ENCODE measurements at regions not wholly inside any gene's neighbourhood (a gene's known extent, or its start where the extent isn't known, plus 50 kb on each side); places are given as distances from the start of the nearest gene placed in this dataset.

DNA sequence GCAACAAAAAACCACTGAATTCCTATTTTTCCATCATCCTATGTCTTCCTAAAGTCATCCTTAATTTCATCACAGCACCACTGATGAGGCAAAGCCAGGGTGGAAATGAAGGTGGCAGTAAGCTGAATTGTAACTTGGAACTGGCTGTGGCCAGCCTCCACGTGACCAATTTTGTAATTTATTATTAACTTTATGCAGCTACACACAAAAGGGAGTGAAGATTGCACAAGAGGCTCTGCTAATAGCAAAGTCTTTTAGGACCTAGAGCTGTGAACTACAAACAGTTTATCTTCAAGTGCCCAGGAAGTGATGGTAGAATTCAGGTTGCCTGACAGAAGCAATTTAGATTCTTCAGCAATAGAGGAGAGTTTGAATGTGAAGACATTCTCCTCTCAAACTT, 176.4 kb downstream of the CCDC71L start:
- intact Hi-C loops (cut with micrococcal nuclease) = no loop called here
- H3K9me3 ChIP-seq (replicated peaks in 1 of 2; ENCODE audit: control insufficient read depth in 1 of 2, insufficient read depth in 1 of 2, low read length in 2 of 2) = no peaks in the 10 kb centered on the region
- no peak overlapping the region for H3K9ac ChIP-seq (ENCODE audit: insufficient read depth, low read length, poor library complexity, severe bottlenecking)
- no peaks in the 10 kb centered on the region for H3K27me3 ChIP-seq (ENCODE audit: control insufficient read depth in 2 of 2, insufficient read depth in 2 of 2, low read length in 2 of 2)
- no peaks in the 10 kb centered on the region for H3K4me1 ChIP-seq (ENCODE audit: control insufficient read depth in 1 of 2, insufficient read depth in 2 of 2, low read length in 2 of 2)
- H3K27ac ChIP-seq (ENCODE audit: low read depth in 1 of 2, low read length in 2 of 2) = no peak overlapping the region
- no peak overlapping the region for H2AFZ ChIP-seq (ENCODE audit: insufficient read depth, low read depth, low read length, poor library complexity, severe bottlenecking)
- Mint-ChIP-seq H3K36me3 (no peaks in the 10 kb centered on the region), H3K4me3 (no peak overlapping the region), H3K27ac (no peak overlapping the region), H3K4me1 (peaks cover 9% of the 10 kb centered on the region), H3K27me3 (ENCODE audit: low read depth in 3 of 3) (no peaks in the 10 kb centered on the region), H3K9me3 (peaks cover 0 to 8% (median 0%) of the 10 kb centered on the region in 7 donors)
- no peaks in the 10 kb centered on the region for H3K79me2 ChIP-seq (ENCODE audit: insufficient read depth, low read length)
- no peaks in the 10 kb centered on the region for H3K36me3 ChIP-seq (replicated peaks in 1 of 2; ENCODE audit: control insufficient read depth in 1 of 2, insufficient read depth in 2 of 2, low read length in 2 of 2)
- H3K4me3 ChIP-seq (replicated peaks in 1 of 3; ENCODE audit: low read depth in 2 of 3, low read length in 3 of 3) = no peak overlapping the region
- H4K20me1 ChIP-seq (ENCODE audit: insufficient read depth, low read length) = no peaks in the 10 kb centered on the region
- WGBS (ENCODE audit: insufficient coverage) = no CpG with 5 or more reads among the region's 1 CpG
- no peak for TF ChIP-seq CTCF (IDR thresholded peaks at IDR 0.05)
- H3K4me2 ChIP-seq (replicated peaks; ENCODE audit: extremely low read depth, low read length, poor library complexity, severe bottlenecking) = no peak overlapping the region
- DNase-seq = peak in 1 of 3 donors; percentile 5

- no peaks in the 10 kb centered on the region for H3K9me3 ChIP-seq (replicated peaks in 1 of 2; ENCODE audit: control insufficient read depth in 1 of 2, insufficient read depth in 1 of 2, low read length in 2 of 2)
- no peaks in the 10 kb centered on the region for H3K79me2 ChIP-seq (ENCODE audit: insufficient read depth, low read length)
- H3K36me3 ChIP-seq (replicated peaks in 1 of 2; ENCODE audit: control insufficient read depth in 1 of 2, insufficient read depth in 2 of 2, low read length in 2 of 2) = no peaks in the 10 kb centered on the region
- Mint-ChIP-seq H3K27ac (no peak overlapping the region), H3K4me3 (no peak overlapping the region), H3K36me3 (no peaks in the 10 kb centered on the region), H3K27me3 (ENCODE audit: low read depth in 3 of 3) (no peaks in the 10 kb centered on the region), H3K9me3 (peaks cover 0 to 2% (median 0%) of the 10 kb centered on the region in 7 donors), H3K4me1 (peaks cover 9% of the 10 kb centered on the region)
- H4K20me1 ChIP-seq (ENCODE audit: insufficient read depth, low read length) = no peaks in the 10 kb centered on the region
- 96% methylated on average over 4 of the region's 4 CpGs for whole genome bisulfite sequencing (ENCODE audit: insufficient coverage)
- no peaks in the 10 kb centered on the region for H3K4me1 ChIP-seq (ENCODE audit: control insufficient read depth in 1 of 2, insufficient read depth in 2 of 2, low read length in 2 of 2)
- no peak overlapping the region for H3K27ac ChIP-seq (ENCODE audit: low read depth in 1 of 2, low read length in 2 of 2)
- no peak overlapping the region for H3K4me2 ChIP-seq (replicated peaks; ENCODE audit: extremely low read depth, low read length, poor library complexity, severe bottlenecking)
- H2AFZ ChIP-seq (ENCODE audit: insufficient read depth, low read depth, low read length, poor library complexity, severe bottlenecking) = no peak overlapping the region
- no peak for DNase-seq
- intact Hi-C loops (cut with micrococcal nuclease) = no loop called here
- H3K27me3 ChIP-seq (ENCODE audit: control insufficient read depth in 2 of 2, insufficient read depth in 2 of 2, low read length in 2 of 2) = no peaks in the 10 kb centered on the region
- H3K9ac ChIP-seq (ENCODE audit: insufficient read depth, low read length, poor library complexity, severe bottlenecking) = no peak overlapping the region
- no peak for TF ChIP-seq CTCF (IDR thresholded peaks at IDR 0.05)
- no peak overlapping the region for H3K4me3 ChIP-seq (replicated peaks in 1 of 3; ENCODE audit: low read depth in 2 of 3, low read length in 3 of 3)
Measured at GRCh38 chr7:106482091-106482490, 178.9 kb downstream of the CCDC71L start.
